HCT116 (cell line): ENCODE measurements at regions not wholly inside any gene's neighbourhood (a gene's known extent, or its start where the extent isn't known, plus 50 kb on each side); places are given as distances from the start of the nearest gene placed in this dataset.

Experiments used
- ATAC-seq: fragments of 200-7000 bp; cut with Tn5 transposase; 2 replicates; pipeline ENCODE4 v1.9.1; 2020; ENCODE audit warnings: mild to moderate bottlenecking, moderate library complexity
- BruUV-seq: library from RNA; stranded (reverse); fragments of 400-500 nt; replicated peaks from 2 replicates; lab custom pipeline; 2021; lab: Mats Ljungman, UMichigan
- CTCF ChIA-PET: fragments of 300-600 bp; sonication (Branson Sonifier 250); formaldehyde crosslinking; loops from one replicate; lab custom pipeline; 2021; ENCODE audit warnings: antibody characterized with exemption; lab: Charles Lee
- POLR2A ChIA-PET: fragments of 300-600, 350-600 bp; sonication (Branson Sonifier 250); formaldehyde crosslinking; loops from one replicate; lab custom pipeline; 2021; ENCODE audit warnings: antibody characterized with exemption; lab: Charles Lee
- RAD21 ChIA-PET, 2 experiments: fragments of 300-600 bp; sonication (Branson Sonifier 250); formaldehyde crosslinking; loops; one replicate each; lab custom pipeline; 2023; ENCODE audit warnings: low total read pairs in 2 of 2; ENCODE audit not compliant: uncharacterized antibody in 2 of 2, unreplicated experiment in 2 of 2, low non-redundant PET in 1 of 2; lab: Charles Lee
- DNase-seq: peaks from one replicate; pipeline ENCODE4 v3.0.0-alpha.2; 2010; ENCODE audit warnings: low read depth, low spot score
- H2AFZ ChIP-seq: fragments of 200-600 bp; shearing (Covaris generic), sonication (generic); 2 replicates; pipeline ENCODE4 v1.6.1; 2017; ENCODE audit warnings: low read depth, mixed run types, mixed read lengths, antibody characterized with exemption, low read length; ENCODE audit not compliant: poor library complexity, severe bottlenecking
- H3K27ac ChIP-seq: 2 replicates; pipeline ENCODE4 v1.5.1; 2012; ENCODE audit warnings: low read depth, low read length
- H3K27me3 ChIP-seq: fragments of 200-600 bp; sonication (generic); 2 replicates; pipeline ENCODE4 v1.6.1; 2016; ENCODE audit warnings: mixed run types, low read length, mixed read lengths; ENCODE audit not compliant: insufficient read depth
- H3K36me3 ChIP-seq, 2 experiments: fragments of 200-500 bp in 1 of 2; fragments of 200-600 bp in 1 of 2; sonication (Bioruptor generic) in 1 of 2; sonication (generic) in 1 of 2; 2 replicates each; pipeline versions ENCODE4 v1.5.1 to v1.6.1; 2014 to 2016; ENCODE audit warnings: low read length in 2 of 2, inconsistent platforms in 1 of 2, mixed read lengths in 1 of 2, mixed run types in 1 of 2; ENCODE audit not compliant: insufficient read depth in 2 of 2, control insufficient read depth in 1 of 2
- H3K4me1 ChIP-seq, 2 experiments: fragments of 200-600 bp in 1 of 2; sonication (generic) in 1 of 2; 2 replicates each; pipeline versions ENCODE4 v1.5.1 to v1.6.1; 2012 to 2017; ENCODE audit warnings: low read length in 2 of 2, inconsistent platforms in 1 of 2, mild to moderate bottlenecking in 1 of 2, mixed read lengths in 1 of 2, mixed run types in 1 of 2, moderate library complexity in 1 of 2; ENCODE audit not compliant: insufficient read depth in 2 of 2, control insufficient read depth in 1 of 2
- H3K4me2 ChIP-seq: fragments of 200-600 bp; sonication (generic); 2 replicates; pipeline ENCODE4 v1.6.1; 2017; ENCODE audit warnings: mixed run types, low read length, mixed read lengths
- H3K4me3 ChIP-seq, 2 experiments: fragments of 200-600 bp in 1 of 2; sonication (generic) in 1 of 2; replicated peaks in 1 of 2; 2 replicates each; pipeline ENCODE4 v1.5.1; 2011 to 2016; ENCODE audit warnings: low read length in 2 of 2, control low read depth in 1 of 2, low read depth in 1 of 2, mild to moderate bottlenecking in 1 of 2, mixed read lengths in 1 of 2, mixed run types in 1 of 2
- H3K79me2 ChIP-seq: fragments of 200-600 bp; sonication (generic); 2 replicates; pipeline ENCODE4 v1.6.1; 2017; ENCODE audit warnings: mild to moderate bottlenecking, mixed run types, low read length, moderate library complexity, mixed read lengths; ENCODE audit not compliant: insufficient read depth
- H3K9ac ChIP-seq: fragments of 200-600 bp; sonication (generic); 2 replicates; pipeline ENCODE4 v1.6.1; 2016; ENCODE audit warnings: low read length, mixed read lengths
- H3K9me2 ChIP-seq: fragments of 200-600 bp; sonication (generic), shearing (Covaris generic); 2 replicates; pipeline ENCODE4 v1.6.1; 2017; ENCODE audit warnings: mixed run types, mild to moderate bottlenecking, moderate library complexity; ENCODE audit not compliant: insufficient read depth
- H3K9me3 ChIP-seq, 2 experiments: fragments of 200-500 bp in 1 of 2; fragments of 200-600 bp in 1 of 2; sonication (Bioruptor generic) in 1 of 2; sonication (generic) in 1 of 2; 2 replicates each; pipeline ENCODE4 v1.6.1; 2014 to 2017; ENCODE audit warnings: low read length in 2 of 2, mixed read lengths in 2 of 2, inconsistent platforms in 1 of 2, low read depth in 1 of 2, mild to moderate bottlenecking in 1 of 2, mixed run types in 1 of 2, moderate library complexity in 1 of 2; ENCODE audit not compliant: control insufficient read depth in 1 of 2, insufficient read depth in 1 of 2
- H4K20me1 ChIP-seq: fragments of 200-600 bp; sonication (generic), shearing (Covaris generic); 2 replicates; pipeline ENCODE4 v1.6.1; 2017; ENCODE audit warnings: mixed run types, mild to moderate bottlenecking, moderate library complexity; ENCODE audit not compliant: insufficient read depth
- CBX3 ChIP-seq: IDR thresholded peaks from 2 replicates; pipeline ENCODE4 v1.6.1; 2012; ENCODE audit warnings: low read depth
- EZH2 ChIP-seq: fragments of 200-600 bp; sonication (generic); IDR thresholded peaks from 2 replicates; pipeline ENCODE4 v1.6.1; 2017; ENCODE audit warnings: antibody characterized with exemption, mixed run types
- POLR2AphosphoS5 ChIP-seq: IDR thresholded peaks from 2 replicates; pipeline ENCODE4 v1.6.1; 2011; ENCODE audit warnings: mild to moderate bottlenecking, low read depth, low read length, moderate library complexity
- RAD21 ChIP-seq: IDR thresholded peaks from 2 replicates; pipeline ENCODE4 v1.6.1; 2012; ENCODE audit warnings: low read depth, mild to moderate bottlenecking
- SP1 ChIP-seq: IDR thresholded peaks from 2 replicates; pipeline ENCODE4 v1.6.1; 2012; ENCODE audit warnings: low read depth
- ZFX ChIP-seq: fragments of 450-650 bp; IDR thresholded peaks from 2 replicates; pipeline ENCODE4 v1.6.1; 2017
- ZNF274 ChIP-seq: fragments of 200-500 bp; sonication (Bioruptor generic); IDR thresholded peaks from 2 replicates; pipeline ENCODE4 v1.6.1; 2014; ENCODE audit warnings: mild to moderate bottlenecking, low read depth, low read length, inconsistent platforms
- intact Hi-C: fragments of 100-400 bp; cut with micrococcal nuclease; formaldehyde crosslinking; loops from 2 replicates; pipeline ENCODE4 v1.10.0; 2022
- TF ChIP-seq, protein P1 (sequence below): IDR thresholded peaks from 2 replicates; pipeline ENCODE4 v1.6.1; 2012
- TF ChIP-seq, protein P2 (sequence below): IDR thresholded peaks from 2 replicates; pipeline ENCODE4 v1.6.1; 2011; ENCODE audit warnings: mild to moderate bottlenecking, low read length, moderate library complexity; ENCODE audit not compliant: insufficient replicate concordance; ENCODE audit errors: extremely low read depth

DNA sequence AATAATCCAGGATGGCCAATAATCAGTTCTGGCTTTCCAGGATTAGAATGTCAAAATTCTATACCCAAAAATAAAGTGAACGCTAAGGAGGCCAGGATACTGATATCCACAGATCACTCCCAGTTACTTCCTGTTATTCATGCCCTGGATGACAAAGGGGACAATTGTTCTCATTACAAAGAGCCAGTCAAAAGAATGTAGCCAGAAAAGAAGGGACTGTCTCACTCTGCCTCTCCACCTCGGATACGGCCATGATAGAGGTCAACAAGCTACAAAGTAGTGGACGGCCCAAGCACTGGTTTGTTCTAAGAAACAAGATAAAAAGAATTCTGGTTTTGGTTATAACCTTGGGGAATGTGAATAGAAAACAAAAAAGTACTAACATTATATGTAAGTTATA is 116.1 kb upstream of the ATF7IP start:
- no peaks in the 10 kb centered on the region for H3K79me2 ChIP-seq
- no peaks in the 10 kb centered on the region for H4K20me1 ChIP-seq
- H3K9me2 ChIP-seq, result no peaks in the 10 kb centered on the region
- peaks cover 0 to under 1% of the 10 kb centered on the region in 2 experiments; a peak in 1 of 4 replicates for H3K9me3 ChIP-seq
- TF ChIP-seq CBX3, result peak; percentile 63; the same call in 1 of the 2 replicates
- TF ChIP-seq ZFX, result no peak
- TF ChIP-seq ZNF274, result no peak
- TF ChIP-seq, protein P1, sequence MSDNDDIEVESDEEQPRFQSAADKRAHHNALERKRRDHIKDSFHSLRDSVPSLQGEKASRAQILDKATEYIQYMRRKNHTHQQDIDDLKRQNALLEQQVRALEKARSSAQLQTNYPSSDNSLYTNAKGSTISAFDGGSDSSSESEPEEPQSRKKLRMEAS, result no peak
- no peak for TF ChIP-seq RAD21
- TF ChIP-seq SP1, result peak; percentile 33; the same call in 1 of the 2 replicates
- TF ChIP-seq, protein P2, sequence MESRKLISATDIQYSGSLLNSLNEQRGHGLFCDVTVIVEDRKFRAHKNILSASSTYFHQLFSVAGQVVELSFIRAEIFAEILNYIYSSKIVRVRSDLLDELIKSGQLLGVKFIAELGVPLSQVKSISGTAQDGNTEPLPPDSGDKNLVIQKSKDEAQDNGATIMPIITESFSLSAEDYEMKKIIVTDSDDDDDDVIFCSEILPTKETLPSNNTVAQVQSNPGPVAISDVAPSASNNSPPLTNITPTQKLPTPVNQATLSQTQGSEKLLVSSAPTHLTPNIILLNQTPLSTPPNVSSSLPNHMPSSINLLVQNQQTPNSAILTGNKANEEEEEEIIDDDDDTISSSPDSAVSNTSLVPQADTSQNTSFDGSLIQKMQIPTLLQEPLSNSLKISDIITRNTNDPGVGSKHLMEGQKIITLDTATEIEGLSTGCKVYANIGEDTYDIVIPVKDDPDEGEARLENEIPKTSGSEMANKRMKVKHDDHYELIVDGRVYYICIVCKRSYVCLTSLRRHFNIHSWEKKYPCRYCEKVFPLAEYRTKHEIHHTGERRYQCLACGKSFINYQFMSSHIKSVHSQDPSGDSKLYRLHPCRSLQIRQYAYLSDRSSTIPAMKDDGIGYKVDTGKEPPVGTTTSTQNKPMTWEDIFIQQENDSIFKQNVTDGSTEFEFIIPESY, result no peak
- TF ChIP-seq EZH2, result no peak
- no peak for TF ChIP-seq POLR2AphosphoS5
- DNase-seq, result peak; percentile 48
- no peaks in the 10 kb centered on the region for H3K36me3 ChIP-seq
- ChIA-PET RAD21 (no interaction called here), CTCF (interaction anchor here (1.1 kb wide), 1 partner anchor 11 kb away, joined by 3 read pairs; no protein-coding TSS in a partner anchor), POLR2A (no interaction called here)
- no peaks in the 10 kb centered on the region for H3K27me3 ChIP-seq
- no TSS peak for BruUV-seq
- peaks cover 0 to 9% of the 10 kb centered on the region in 2 experiments; a peak in 2 of 4 replicates for H3K4me1 ChIP-seq
- peak; percentile 77 for ATAC-seq
- no peak overlapping the region for H3K9ac ChIP-seq
- intact Hi-C loops, result no loop called here
- peak overlapping the region; percentile 82 for H2AFZ ChIP-seq
- H3K4me2 ChIP-seq, result peak overlapping the region; percentile 28; the same call in 1 of the 2 replicates
- H3K27ac ChIP-seq, result no peak overlapping the region
- H3K4me3 ChIP-seq, result no peak overlapping the region
